HG03442 (cell line): ENCODE measurements at regions not wholly inside any gene's neighbourhood (a gene's known extent, or its start where the extent isn't known, plus 50 kb on each side); places are given as distances from the start of the nearest gene placed in this dataset.
A peak's percentile ranks its signal among the peaks of the same experiment; 100 is the strongest.

Experiments
- ATAC-seq: cut with Tn5 transposase; IDR thresholded peaks from one replicate; pipeline ENCODE4 v1.9.1; 2021; ENCODE audit warnings: mild to moderate bottlenecking, moderate library complexity; ENCODE audit not compliant: unreplicated experiment

DNA sequence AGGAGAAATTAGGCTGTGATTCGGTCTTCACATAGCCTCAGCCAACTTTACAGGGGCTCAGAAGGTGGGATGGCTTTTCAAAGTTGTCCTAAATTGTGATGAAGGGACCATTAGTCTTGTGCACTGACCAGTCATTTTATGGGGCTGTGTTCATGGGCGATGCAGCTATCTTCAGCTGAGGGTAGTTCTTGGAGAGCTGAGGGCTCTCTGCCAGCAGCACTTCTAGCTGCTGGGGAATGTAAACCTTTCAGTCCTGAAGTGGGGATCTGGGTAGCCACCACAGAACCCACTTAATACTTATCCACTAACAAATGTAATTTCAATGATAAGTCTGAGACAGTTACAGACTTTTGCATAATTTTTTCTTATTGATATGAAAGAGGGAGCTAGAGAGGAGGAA, 270.6 kb downstream of the AEBP2 start:
- no peak for ATAC-seq

- ATAC-seq: no peak
These were observed 271.8 kb downstream of the AEBP2 start for GRCh38 chr12:19710811-19711793.

- ATAC-seq: no peak
These were observed 272.7 kb downstream of the AEBP2 start for GRCh38 chr12:19712041-19712440.

DNA sequence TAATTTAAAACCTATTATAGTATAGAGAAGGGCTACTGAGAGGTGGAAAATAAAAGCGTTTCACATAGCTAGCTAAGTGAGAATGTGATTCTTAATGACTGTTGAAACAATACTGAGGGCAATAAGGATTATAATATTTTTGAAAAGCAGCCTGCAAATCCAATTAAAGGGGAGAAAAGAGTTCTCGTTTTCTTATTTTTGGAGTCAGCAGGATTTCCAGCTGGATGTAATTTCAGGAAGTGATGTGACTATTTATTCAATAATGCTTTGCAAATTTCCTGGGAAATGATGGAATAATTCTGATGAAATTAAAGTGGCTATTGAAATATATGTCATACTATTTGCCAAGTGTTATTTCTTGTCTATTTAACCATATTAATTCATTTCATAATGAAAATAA, 279.1 kb downstream of the AEBP2 start:
- ATAC-seq: no peak

- no peak for ATAC-seq
These were observed 280.4 kb downstream of the AEBP2 start for GRCh38 chr12:19719672-19720071.

DNA sequence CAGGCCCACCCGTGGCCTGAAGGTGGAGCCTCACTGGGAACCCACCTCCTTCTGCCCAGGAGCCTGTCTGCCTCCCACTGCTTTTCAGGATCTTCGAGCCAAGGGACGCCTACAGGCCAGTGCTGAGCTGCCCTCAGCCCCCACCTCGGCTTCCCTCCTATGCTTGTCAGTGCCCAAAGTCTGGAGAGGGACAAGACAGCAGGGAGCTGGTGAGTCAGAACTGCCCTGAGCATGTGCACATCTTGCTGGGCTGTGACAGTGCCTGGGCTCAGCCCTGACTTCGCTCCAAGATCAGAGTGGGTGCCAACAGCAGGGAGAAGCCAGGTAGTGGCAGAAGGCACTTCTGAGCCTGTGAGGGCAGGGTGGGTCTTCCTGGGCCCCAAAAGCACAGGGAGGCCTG, 286.8 kb downstream of the AEBP2 start:
- no peak for ATAC-seq

- no peak for ATAC-seq
These were observed 287.3 kb downstream of the AEBP2 start for GRCh38 chr12:19726592-19726991.

DNA sequence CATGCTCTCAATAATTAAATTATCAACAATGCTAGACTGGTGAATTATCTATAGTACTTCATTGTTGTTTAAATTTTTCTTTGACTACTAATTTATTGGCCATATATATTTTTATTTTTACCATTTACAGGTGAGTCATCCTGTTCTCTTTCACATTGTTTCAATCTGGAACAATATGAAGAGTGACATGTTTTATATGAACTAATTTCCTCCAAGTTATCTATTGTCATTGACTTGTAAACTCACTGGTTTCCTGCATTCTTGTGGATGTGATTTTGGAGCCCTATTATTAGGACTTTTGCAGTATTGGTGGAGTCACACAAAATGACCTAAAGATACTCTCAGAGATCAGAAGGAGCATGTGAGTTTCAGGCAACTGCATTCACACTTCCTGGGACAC, 297.7 kb downstream of the AEBP2 start:
- no peak for ATAC-seq

DNA sequence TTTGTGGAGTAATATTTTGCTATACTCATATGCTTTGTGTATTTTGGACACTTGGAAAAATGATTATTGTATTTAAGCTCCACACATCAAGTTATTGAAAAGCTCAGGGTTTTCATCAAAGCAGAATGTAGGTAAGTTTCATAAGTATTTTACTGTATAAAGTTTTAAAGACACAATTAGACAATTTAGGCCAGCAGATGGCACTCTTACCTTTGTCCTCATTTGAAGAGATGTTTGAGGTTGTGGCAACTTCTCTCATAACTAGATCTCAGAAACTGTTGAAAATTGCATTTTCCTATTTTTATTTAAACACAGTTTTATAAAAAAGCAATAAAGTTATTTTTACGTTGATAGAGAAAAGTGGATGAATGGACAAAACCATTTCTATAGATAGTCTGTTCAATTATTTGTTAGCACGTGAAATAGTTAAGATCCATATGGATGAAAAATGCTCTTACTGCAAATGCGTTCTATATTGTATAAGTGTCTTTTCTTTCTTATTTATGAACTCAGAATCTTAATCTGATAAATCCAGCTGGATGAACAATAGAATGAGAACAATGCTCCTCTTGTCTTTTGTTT, 300.0 kb downstream of the AEBP2 start:
- ATAC-seq: no peak

- ATAC-seq: no peak
These were observed 301.3 kb downstream of the AEBP2 start for GRCh38 chr12:19740472-19741131.

- no peak for ATAC-seq
These were observed 301.8 kb downstream of the AEBP2 start for GRCh38 chr12:19741132-19741489.

DNA sequence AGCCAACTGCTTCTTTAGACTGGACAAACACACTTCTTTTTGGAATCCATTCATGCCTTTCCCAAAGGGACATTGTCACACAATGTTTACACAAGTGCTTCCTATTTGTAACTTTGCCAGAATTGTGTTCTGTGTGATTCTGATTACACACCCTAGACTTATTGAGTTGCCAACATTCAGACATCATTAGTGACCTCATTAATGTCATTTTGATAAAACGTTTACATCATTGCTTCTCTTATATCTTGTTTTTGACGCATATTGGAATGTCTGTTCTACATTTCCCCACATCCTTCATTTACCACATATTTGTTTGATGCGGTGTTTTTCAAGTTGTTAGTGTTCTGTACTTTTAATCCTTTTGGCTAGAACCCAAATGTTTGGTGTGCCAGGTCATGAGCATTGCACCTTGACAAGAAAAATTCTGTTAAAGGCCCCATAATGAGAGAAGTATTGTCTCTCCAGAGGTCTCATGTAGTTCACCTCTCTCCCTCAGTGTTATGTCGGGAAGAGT, 305.5 kb downstream of the AEBP2 start:
- ATAC-seq: no peak

- ATAC-seq: no peak
These were observed 307.2 kb downstream of the AEBP2 start for GRCh38 chr12:19746471-19746870.

GRCh38 chr12:19749906-19750574, 310.7 kb downstream of the AEBP2 start:
- ATAC-seq: no peak

GRCh38 chr12:19751078-19751477, 311.8 kb downstream of the AEBP2 start:
- ATAC-seq: no peak

GRCh38 chr12:19752712-19753111, 313.4 kb downstream of the AEBP2 start:
- no peak for ATAC-seq

- no peak for ATAC-seq
These were observed 315.8 kb downstream of the AEBP2 start for GRCh38 chr12:19755136-19755535.

DNA sequence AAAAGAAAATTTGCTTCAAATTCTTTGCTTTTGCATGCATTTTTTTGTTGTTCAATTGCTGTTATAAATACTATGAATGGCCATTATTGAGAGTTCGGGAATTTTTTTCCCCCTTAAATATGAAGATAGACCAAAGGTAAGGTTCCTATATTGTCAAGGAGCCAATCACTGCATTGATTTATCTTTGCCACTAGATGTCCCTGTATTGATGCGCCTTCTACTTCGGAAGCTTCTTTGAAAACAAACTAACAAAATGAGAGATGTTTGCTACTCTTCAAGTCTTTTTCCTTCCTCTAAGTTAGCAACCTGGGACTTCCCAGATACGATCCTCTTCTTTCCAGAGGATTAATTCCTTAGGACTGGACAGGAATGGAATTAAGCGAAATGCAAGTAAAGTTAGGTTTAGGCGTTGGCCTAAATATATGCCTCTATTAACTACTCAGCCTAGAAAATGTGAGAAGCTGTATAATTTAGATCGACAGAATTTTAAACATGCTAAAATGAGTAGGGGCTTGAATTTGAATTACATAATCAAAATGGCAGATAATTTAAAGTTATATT, 318.1 kb downstream of the AEBP2 start:
- peak; percentile 52 for ATAC-seq

- no peak for ATAC-seq
These were observed 319.9 kb downstream of the AEBP2 start for GRCh38 chr12:19759227-19759626.

DNA sequence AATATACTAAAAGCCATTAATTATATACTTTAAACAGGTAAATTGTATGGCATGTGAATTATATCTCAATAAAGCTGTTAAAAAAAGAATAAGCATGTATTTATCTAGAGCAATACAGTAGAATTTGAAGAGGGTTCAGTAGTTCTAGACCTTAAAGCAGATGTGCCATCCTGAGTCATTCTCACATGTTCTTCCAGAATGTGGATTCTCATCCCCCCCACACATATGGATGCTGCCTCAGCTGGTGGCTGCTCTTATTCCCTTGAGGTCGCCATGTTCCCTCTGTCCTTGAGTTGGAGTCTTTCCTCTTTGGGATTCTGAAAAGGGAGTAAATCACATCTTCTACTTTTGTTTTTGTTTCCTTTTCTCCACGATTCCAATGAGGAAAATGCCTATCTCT, 321.3 kb downstream of the AEBP2 start:
- no peak for ATAC-seq

- no peak for ATAC-seq
These were observed 322.2 kb downstream of the AEBP2 start for GRCh38 chr12:19761463-19761862.
